Left ventricle myocardium inferior (tissue), 1 donor: ENCODE measurements at regions not wholly inside any gene's neighbourhood (a gene's known extent, or its start where the extent isn't known, plus 50 kb on each side); places are given as distances from the start of the nearest gene placed in this dataset.
A peak's percentile ranks its signal among the peaks of the same experiment; 100 is the strongest.

Experiments used
- DNase-seq: peaks from one replicate; pipeline ENCODE4 v3.0.0-alpha.2; 2020
- H3K27ac ChIP-seq: fragments of 200-600 bp; replicated peaks from 2 replicates; pipeline ENCODE4 v1.8.0; 2021
- H3K27me3 ChIP-seq: fragments of 200-600 bp; 2 replicates; pipeline ENCODE4 v1.8.0; 2021; ENCODE audit warnings: low read depth
- H3K36me3 ChIP-seq: fragments of 200-600 bp; 2 replicates; pipeline ENCODE4 v1.8.0; 2021
- H3K4me1 ChIP-seq: fragments of 200-600 bp; 2 replicates; pipeline ENCODE4 v1.8.0; 2021
- H3K4me3 ChIP-seq: fragments of 200-600 bp; 2 replicates; pipeline ENCODE4 v1.8.0; 2021; ENCODE audit warnings: mild to moderate bottlenecking, moderate library complexity
- H3K9me3 ChIP-seq: fragments of 200-600 bp; replicated peaks from 2 replicates; pipeline ENCODE4 v1.8.0; 2021
- intact Hi-C: fragments of 100-400 bp; cut with micrococcal nuclease; formaldehyde crosslinking; loops from one replicate; pipeline ENCODE4 v1.11.0; 2022
- TF ChIP-seq, protein P1 (sequence below): fragments of 200-600 bp; IDR thresholded peaks from 2 replicates; pipeline ENCODE4 v1.8.0; 2021; ENCODE audit warnings: antibody characterized with exemption, mild to moderate bottlenecking, borderline replicate concordance
- donor health status: DM: no; HTN: yes; CAD: no; lungs with severe emphysema.

DNA sequence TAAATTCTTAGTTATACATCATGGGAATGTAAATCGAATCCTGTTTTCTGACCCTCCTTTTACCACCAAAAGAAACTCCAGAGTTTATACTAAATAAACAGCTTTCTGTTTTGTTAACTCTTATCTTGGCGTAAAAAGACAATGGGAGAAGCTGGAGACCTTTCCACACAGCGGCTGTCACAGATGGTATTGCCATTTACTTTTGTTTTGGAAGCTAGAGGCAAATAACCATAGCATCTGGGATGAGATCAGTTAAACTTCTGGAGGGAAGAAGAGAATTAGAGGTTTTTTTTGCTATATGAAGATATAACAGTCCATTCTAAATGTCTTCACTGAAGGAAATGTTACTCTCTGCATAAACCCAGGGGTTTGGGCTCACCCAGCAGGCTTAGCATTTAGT, 258.9 kb downstream of the REEP3 start:
- peak overlapping the region; percentile 55 for H3K27ac ChIP-seq
- no peak overlapping the region for H3K4me3 ChIP-seq
- TF ChIP-seq, protein P1, sequence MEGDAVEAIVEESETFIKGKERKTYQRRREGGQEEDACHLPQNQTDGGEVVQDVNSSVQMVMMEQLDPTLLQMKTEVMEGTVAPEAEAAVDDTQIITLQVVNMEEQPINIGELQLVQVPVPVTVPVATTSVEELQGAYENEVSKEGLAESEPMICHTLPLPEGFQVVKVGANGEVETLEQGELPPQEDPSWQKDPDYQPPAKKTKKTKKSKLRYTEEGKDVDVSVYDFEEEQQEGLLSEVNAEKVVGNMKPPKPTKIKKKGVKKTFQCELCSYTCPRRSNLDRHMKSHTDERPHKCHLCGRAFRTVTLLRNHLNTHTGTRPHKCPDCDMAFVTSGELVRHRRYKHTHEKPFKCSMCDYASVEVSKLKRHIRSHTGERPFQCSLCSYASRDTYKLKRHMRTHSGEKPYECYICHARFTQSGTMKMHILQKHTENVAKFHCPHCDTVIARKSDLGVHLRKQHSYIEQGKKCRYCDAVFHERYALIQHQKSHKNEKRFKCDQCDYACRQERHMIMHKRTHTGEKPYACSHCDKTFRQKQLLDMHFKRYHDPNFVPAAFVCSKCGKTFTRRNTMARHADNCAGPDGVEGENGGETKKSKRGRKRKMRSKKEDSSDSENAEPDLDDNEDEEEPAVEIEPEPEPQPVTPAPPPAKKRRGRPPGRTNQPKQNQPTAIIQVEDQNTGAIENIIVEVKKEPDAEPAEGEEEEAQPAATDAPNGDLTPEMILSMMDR, result no peak

DNA sequence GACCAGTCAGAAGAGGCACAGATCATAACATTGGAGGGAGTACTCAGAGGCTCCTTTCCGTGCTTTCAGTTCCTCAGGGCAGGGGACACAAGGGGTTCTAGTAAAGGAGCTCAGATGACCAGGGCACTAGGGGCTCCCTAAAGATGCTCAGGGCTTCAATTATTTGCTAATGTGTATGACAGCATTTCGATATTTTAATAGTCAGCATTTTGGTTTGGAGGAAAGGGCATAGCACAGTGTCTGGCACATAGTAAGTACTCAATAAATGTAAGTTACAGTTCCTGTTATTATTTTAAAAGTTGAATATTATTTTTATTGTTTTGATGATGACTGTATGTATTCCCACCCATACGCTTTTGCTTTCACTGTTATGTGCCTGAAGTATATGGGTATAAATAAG, 260.0 kb downstream of the REEP3 start:
- intact Hi-C loops, result no loop called here
- Histone ChIP-seq H3K4me3 (no peak overlapping the region), H3K36me3 (no peaks in the 10 kb centered on the region), H3K9me3 (no peaks in the 10 kb centered on the region), H3K27ac (peak overlapping the region; percentile 55), H3K4me1 (no peaks in the 10 kb centered on the region), H3K27me3 (peaks cover 14% of the 10 kb centered on the region)
- TF ChIP-seq, protein P1, result no peak
- no peak for DNase-seq

More for the DNA sequence above, 258.9 kb downstream of the REEP3 start:
- Histone ChIP-seq H3K4me1 (no peaks in the 10 kb centered on the region), H3K9me3 (no peaks in the 10 kb centered on the region), H3K27me3 (peaks cover 14% of the 10 kb centered on the region), H3K36me3 (no peaks in the 10 kb centered on the region)
- intact Hi-C loops, result no loop called here
- DNase-seq, result no peak

DNA sequence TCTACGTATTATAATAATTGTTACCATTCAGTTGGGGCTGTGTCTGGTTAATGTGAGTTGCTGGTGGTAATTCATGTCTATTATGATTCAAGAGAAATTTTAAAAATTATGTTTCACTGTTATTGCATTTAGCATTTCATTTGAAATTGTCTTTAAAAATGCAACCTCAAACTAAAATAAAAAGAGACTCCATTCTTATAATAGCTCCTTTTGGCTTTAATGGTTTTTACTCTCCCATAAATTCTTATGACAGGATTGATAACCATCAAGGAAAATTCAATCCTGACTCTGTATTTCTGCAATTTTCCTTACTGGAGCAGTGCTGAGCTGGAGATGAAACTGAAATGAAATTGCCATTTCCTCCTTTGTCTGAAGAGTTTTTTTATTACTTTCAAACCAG, 262.7 kb downstream of the REEP3 start:
- H3K9me3 ChIP-seq, result no peaks in the 10 kb centered on the region
- H3K36me3 ChIP-seq, result no peaks in the 10 kb centered on the region
- no peaks in the 10 kb centered on the region for H3K27me3 ChIP-seq
- no peak overlapping the region for H3K4me3 ChIP-seq
- TF ChIP-seq, protein P1, result no peak
- no peaks in the 10 kb centered on the region for H3K4me1 ChIP-seq
- H3K27ac ChIP-seq, result no peak overlapping the region
- intact Hi-C loops, result no loop called here
- DNase-seq, result no peak

DNA sequence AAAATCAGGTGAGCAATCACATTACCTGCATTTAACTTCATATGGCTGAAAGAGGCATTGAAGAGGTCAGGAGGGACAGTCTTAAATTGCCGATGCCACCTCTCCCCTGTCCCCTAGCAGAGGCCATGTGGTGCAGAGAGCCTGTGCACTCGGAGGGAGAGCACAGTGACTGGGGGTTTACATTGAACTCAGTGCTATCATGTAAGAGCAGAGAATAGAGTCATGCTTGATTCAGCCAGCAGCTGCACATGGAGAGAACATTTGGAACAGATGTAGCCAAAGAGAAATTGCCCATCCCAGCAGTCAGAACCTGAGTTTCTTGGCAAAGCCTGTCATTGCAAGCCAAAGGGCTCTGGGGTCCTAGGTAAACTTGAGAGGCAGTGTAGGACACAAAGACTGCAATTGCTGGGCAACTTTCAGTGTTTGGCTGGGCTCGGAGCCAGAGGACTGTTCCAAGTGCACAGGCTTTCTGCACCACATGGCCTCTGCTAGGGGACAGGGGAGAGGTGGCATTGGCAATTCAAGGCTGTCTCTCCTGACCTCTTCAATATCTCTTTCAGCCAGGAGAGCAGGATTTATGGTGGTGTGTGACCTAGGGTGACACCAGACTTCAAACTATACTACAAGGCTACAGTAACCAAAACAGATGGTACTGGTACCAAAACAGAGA, 267.1 kb downstream of the REEP3 start:
- H3K27ac ChIP-seq, result no peak overlapping the region
- H3K36me3 ChIP-seq, result no peaks in the 10 kb centered on the region
- H3K4me1 ChIP-seq, result no peaks in the 10 kb centered on the region
- intact Hi-C loops, result no loop called here
- H3K9me3 ChIP-seq, result peaks cover 6% of the 10 kb centered on the region
- no peak overlapping the region for H3K4me3 ChIP-seq
- H3K27me3 ChIP-seq, result no peaks in the 10 kb centered on the region
- DNase-seq, result peak; percentile 19
- TF ChIP-seq, protein P1, result no peak

DNA sequence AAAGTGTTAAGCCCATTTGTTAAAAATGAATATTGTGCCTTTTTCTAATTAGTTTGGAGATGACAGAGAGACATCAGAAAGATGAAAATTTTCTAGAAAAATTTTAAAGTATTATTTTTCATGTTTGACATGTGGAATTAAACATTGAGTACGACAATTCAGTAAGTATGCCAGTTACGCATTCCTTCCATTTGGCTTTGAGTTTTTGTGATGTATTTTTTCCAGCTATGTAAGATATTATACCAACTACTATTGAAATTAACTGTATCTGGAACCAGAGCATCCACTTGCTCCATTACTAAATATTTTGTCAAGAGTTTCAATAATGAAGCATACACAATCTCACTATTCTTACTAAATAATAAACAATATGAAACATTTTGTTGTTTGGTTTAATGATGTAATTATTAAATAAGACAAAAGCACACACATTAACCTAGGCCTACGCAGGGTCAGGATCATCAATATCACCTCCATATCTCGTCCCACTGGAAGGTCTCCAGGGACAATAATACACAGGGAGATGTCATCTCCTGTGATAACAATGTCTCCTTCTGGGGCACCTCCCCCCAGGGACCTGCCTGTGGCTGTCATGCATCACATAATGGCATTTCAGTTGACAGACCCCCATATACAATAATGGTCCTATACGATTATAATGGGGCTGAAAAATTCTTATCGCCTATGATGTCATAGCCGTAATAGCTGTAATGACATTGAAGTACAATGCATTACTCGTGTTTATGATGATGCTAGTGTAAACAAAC, 274.1 kb downstream of the REEP3 start:
- intact Hi-C loops, result no loop called here
- Histone ChIP-seq H3K4me1 (peaks cover 17% of the 10 kb centered on the region), H3K4me3 (no peak overlapping the region), H3K9me3 (peaks cover 10% of the 10 kb centered on the region), H3K27ac (no peak overlapping the region), H3K36me3 (no peaks in the 10 kb centered on the region), H3K27me3 (no peaks in the 10 kb centered on the region)
- DNase-seq, result no peak
- TF ChIP-seq, protein P1, result no peak
